ENCODE measurements at regions not wholly inside any gene's neighbourhood (a gene's known extent, or its start where the extent isn't known, plus 50 kb on each side); places are given as distances from the start of the nearest gene placed in this dataset.
A peak's percentile ranks its signal among the peaks of the same experiment; 100 is the strongest.

DNA sequence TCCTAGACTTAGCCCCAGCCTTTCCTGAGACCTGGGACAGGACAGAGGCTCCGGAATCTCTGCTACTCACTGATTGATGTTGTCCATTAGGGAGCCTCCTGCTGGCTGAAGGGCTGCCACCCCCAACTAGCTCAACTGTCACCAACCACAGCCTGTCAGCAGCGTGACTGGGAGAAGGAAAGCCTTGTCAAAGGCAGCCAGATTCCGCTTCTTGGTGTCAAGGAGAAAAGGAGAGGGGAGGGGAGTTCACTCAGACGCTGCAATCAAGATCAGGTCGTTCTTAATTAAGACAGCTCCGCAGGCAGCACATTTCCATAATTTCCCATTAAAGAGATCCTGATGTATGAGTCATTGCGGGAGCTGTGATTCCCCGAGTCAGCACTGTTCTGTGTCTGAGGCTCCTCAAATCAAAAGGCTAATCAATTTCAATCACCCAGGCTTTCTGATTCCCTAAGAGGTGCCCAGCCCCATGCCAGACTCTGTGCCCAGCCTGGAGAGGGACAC, 152.8 kb upstream of the ZBED5 start:
- ChIA-PET POLR2A (no interaction called here), CTCF (interaction anchor here (1.5 kb wide), 2 partner anchors 77 to 218 kb away, joined by 5 to 9 read pairs; no protein-coding TSS in a partner anchor)
- peak; percentile 50 for DNase-seq (ENCODE audit: extremely low spot score)
- TF ChIP-seq, protein P1, sequence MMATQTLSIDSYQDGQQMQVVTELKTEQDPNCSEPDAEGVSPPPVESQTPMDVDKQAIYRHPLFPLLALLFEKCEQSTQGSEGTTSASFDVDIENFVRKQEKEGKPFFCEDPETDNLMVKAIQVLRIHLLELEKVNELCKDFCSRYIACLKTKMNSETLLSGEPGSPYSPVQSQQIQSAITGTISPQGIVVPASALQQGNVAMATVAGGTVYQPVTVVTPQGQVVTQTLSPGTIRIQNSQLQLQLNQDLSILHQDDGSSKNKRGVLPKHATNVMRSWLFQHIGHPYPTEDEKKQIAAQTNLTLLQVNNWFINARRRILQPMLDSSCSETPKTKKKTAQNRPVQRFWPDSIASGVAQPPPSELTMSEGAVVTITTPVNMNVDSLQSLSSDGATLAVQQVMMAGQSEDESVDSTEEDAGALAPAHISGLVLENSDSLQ (IDR thresholded peaks at IDR 0.05) = 0 out of 2 replicates have a peak, but pooled peaks have one; percentile 41
- TF ChIP-seq SP1 (IDR thresholded peaks at IDR 0.05) = no peak

DNA sequence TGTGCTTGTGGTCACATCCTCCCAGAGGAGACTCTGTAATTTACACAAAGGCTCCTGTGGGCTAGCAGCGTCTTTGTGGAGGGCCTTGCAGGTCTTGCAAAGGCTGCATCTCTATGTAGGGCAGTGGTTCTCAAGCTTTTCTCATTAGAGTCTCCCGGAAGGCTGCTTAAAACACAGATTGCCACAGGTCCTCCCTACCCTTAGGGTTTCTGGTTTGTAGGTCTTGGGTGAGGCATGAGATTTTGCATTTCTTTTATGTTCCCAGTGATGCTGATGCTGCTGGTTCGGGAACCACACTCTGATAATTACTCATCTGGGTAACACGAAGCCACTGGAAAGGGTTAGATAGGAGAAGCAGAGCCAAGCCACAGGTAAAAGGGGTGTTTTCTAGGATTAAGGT, 151.3 kb upstream of the ZBED5 start:
- ChIA-PET POLR2A (no interaction called here), CTCF (interaction anchor here (0.6 kb wide), 1 partner anchor 135 kb away, joined by 3 read pairs; no protein-coding TSS in a partner anchor)
- no peak for DNase-seq (ENCODE audit: extremely low spot score)
- no peak for TF ChIP-seq TARDBP (IDR thresholded peaks at IDR 0.05)
- TF ChIP-seq LEF1 (IDR thresholded peaks at IDR 0.05; ENCODE audit: borderline replicate concordance) = no peak
- no peak for TF ChIP-seq CTBP1 (IDR thresholded peaks at IDR 0.05; ENCODE audit: borderline replicate concordance)
- no peak for TF ChIP-seq HDGF (IDR thresholded peaks at IDR 0.05; ENCODE audit: borderline replicate concordance)
- TF ChIP-seq SP1 (IDR thresholded peaks at IDR 0.05) = no peak
- TF ChIP-seq FOXM1 (IDR thresholded peaks at IDR 0.05; ENCODE audit: borderline replicate concordance) = no peak
- TF ChIP-seq NFRKB (IDR thresholded peaks at IDR 0.05) = no peak
- TF ChIP-seq ARNT (IDR thresholded peaks at IDR 0.05) = no peak
- TF ChIP-seq ZNF384 (IDR thresholded peaks at IDR 0.05) = no peak

DNA sequence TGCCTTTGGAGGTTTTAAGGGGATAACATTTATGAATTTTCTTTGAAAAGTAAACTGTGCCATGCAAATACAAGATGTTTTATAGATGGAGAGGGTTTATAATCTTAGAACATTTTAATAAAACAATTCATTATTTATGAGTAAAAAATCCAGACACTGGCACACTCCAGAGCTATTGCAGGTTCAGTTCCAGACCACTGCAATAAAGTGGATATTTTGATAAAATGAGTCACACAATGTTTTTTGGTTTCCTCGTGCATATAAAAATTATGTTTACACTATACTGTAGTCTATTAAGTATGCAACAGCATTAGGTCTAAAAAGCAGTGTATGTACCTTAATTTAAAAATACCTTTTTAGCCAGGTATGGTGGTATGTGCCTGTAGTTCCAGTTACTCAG, 146.2 kb upstream of the ZBED5 start:
- TF ChIP-seq ELF4 (IDR thresholded peaks at IDR 0.05) (no peak), ZNF384 (IDR thresholded peaks at IDR 0.05) (no peak)
- CTCF ChIA-PET = interaction anchor here (1.0 kb wide), 1 partner anchor 70 kb away, joined by 3 read pairs; no protein-coding TSS in a partner anchor
- POLR2A ChIA-PET = no interaction called here
- DNase-seq (ENCODE audit: extremely low spot score) = no peak

DNA sequence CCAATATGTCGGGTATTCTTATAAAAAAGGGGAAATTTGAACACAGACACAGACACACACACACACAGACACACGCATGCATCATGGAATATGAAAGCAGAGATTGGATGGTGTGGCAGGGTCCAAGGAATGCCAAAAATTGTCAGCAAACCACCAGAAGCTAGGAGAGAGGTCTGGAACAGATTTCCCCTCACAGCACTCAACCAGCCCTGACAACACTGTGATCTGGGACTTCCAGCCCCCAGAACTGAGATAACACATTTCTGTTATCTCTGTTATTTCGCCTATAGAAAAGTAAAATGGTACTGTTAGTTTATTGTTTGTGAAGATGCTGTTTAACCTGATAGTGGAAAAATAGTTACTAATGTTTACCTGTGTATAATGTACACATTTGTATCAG, 145.4 kb upstream of the ZBED5 start:
- TF ChIP-seq, protein P1 (IDR thresholded peaks at IDR 0.05) = no peak
- no peak for TF ChIP-seq NFRKB (IDR thresholded peaks at IDR 0.05)
- TF ChIP-seq TARDBP (IDR thresholded peaks at IDR 0.05) = no peak
- TF ChIP-seq HDGF (IDR thresholded peaks at IDR 0.05; ENCODE audit: borderline replicate concordance) = no peak
- TF ChIP-seq ZNF384 (IDR thresholded peaks at IDR 0.05) = no peak
- no peak for TF ChIP-seq FOXM1 (IDR thresholded peaks at IDR 0.05; ENCODE audit: borderline replicate concordance)
- no peak for TF ChIP-seq CTBP1 (IDR thresholded peaks at IDR 0.05; ENCODE audit: borderline replicate concordance)
- no peak for TF ChIP-seq BHLHE40 (IDR thresholded peaks at IDR 0.05; ENCODE audit: borderline replicate concordance)
- no peak for TF ChIP-seq ARNT (IDR thresholded peaks at IDR 0.05)
- TF ChIP-seq SUZ12 (IDR thresholded peaks at IDR 0.05) = no peak
- no peak for TF ChIP-seq L3MBTL2 (conservative IDR thresholded peaks at IDR 0.05)
- TF ChIP-seq ELF4 (IDR thresholded peaks at IDR 0.05) = no peak
- no peak for TF ChIP-seq LEF1 (IDR thresholded peaks at IDR 0.05; ENCODE audit: borderline replicate concordance)
- no peak for TF ChIP-seq SP1 (IDR thresholded peaks at IDR 0.05)
- TF ChIP-seq FOXA1 (IDR thresholded peaks at IDR 0.05) = no peak
- TF ChIP-seq FOXK2 (IDR thresholded peaks at IDR 0.05) = no peak
- no peak for DNase-seq (ENCODE audit: extremely low spot score)
- ChIA-PET POLR2A (no interaction called here), CTCF (no interaction called here)

DNA sequence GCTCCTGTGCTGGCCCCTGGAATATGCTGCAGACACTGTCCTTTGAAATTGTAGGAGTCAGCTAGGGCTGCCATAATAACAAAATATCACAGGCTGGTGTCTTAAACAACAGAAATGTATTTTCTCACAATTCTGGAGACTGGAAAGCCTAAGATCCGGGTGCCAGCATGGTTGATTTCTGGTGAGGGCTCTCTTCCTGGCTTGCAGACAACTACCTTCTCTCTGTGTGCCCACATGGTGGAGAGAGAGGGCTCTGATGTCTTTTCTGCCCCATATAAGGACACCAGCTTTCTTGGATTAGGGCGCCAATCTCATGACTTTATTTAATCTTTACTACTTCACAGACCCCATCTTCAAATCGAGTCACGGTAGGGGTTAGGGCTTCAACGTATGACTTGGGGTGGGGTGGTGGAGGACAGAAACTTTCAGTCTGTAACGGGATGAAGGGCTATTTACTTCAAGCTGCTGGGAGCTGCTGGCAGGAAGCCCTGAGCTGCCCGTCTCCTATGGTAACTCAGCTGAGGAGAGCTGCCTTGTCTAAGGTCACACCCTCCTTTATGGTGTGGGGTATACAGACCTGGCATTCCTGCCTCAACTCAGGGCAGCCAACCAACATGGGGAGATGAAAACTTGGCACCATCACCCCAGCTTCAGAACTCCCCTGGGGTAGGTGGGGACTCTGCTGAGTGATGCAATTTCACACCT, 142.9 kb upstream of the ZBED5 start:
- ChIA-PET POLR2A (interaction anchor here (1.4 kb wide), 1 partner anchor 67 kb away, joined by 4 read pairs; no protein-coding TSS in a partner anchor), CTCF (no interaction called here)
- TF ChIP-seq CTBP1 (IDR thresholded peaks at IDR 0.05; ENCODE audit: borderline replicate concordance) (no peak), FOXM1 (IDR thresholded peaks at IDR 0.05; ENCODE audit: borderline replicate concordance) (no peak), FOXA1 (IDR thresholded peaks at IDR 0.05) (no peak), ZNF384 (IDR thresholded peaks at IDR 0.05) (no peak), L3MBTL2 (conservative IDR thresholded peaks at IDR 0.05) (no peak), LEF1 (IDR thresholded peaks at IDR 0.05; ENCODE audit: borderline replicate concordance) (no peak), ELF4 (IDR thresholded peaks at IDR 0.05) (no peak), BHLHE40 (IDR thresholded peaks at IDR 0.05; ENCODE audit: borderline replicate concordance) (no peak)
- TF ChIP-seq, protein P1 (IDR thresholded peaks at IDR 0.05) = no peak

DNA sequence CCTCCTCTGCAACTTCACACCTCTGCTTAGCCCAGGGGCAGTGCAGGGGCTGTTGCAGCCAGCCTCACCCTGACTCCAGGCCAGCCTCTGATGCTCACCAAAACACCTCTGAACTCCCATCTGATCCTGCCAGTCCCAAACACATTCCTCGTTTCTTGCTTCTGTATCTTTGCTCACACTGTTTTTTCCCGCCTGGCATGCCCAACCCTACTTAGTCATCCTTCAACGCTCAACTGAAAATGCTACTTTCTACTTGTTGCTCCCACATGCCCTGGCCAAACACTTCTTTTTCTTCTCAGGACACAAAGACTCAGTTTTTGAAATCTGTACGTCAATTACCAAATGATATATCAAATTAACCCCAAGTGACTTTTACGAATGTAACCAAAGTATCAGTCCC, 140.8 kb upstream of the ZBED5 start:
- ChIA-PET POLR2A (no interaction called here), CTCF (no interaction called here)
- DNase-seq (ENCODE audit: extremely low spot score) = no peak
- TF ChIP-seq FOXK2 (IDR thresholded peaks at IDR 0.05) (no peak), FOXA1 (IDR thresholded peaks at IDR 0.05) (no peak), NFRKB (IDR thresholded peaks at IDR 0.05) (no peak), FOXM1 (IDR thresholded peaks at IDR 0.05; ENCODE audit: borderline replicate concordance) (no peak), LEF1 (IDR thresholded peaks at IDR 0.05; ENCODE audit: borderline replicate concordance) (no peak), L3MBTL2 (conservative IDR thresholded peaks at IDR 0.05) (no peak), HDGF (IDR thresholded peaks at IDR 0.05; ENCODE audit: borderline replicate concordance) (no peak), CTBP1 (IDR thresholded peaks at IDR 0.05; ENCODE audit: borderline replicate concordance) (no peak)
- TF ChIP-seq, protein P1 (IDR thresholded peaks at IDR 0.05) = no peak

More for the DNA sequence above, 142.9 kb upstream of the ZBED5 start:
- DNase-seq (ENCODE audit: extremely low spot score) = no peak
